ENCODE measurements at regions not wholly inside any gene's neighbourhood (a gene's known extent, or its start where the extent isn't known, plus 50 kb on each side); places are given as distances from the start of the nearest gene placed in this dataset.

DNA sequence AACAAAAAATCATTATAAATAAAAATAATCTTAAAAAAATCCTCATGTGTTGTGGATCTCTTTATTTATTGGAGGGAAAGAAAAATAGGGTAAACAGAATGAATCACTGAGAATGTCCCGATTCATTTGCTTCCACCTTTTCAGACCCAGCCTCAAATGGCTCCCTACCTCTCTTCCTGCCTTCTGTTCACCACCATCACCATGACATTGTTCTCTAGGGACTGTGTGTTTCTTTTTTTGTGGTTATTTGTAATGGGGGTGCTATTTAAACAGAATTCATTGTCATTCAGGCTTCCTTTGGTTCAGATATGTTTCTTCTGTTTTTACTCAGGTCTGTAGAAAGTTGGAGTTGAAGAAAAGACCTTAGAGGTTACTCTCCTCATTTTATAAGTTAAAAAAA lies 198.2 kb downstream of the KIF4B start:
- H3K4me3 Mint-ChIP-seq = no peak overlapping the region
- no peaks in the 10 kb centered on the region for H3K36me3 Mint-ChIP-seq (ENCODE audit: low read depth)
- no peaks in the 10 kb centered on the region for H3K27me3 Mint-ChIP-seq
- H3K9me3 Mint-ChIP-seq = no peaks in the 10 kb centered on the region
- ATAC-seq (no peak), DNase-seq (no peak)
- H3K4me1 Mint-ChIP-seq = no peaks in the 10 kb centered on the region
- no peak overlapping the region for H3K27ac Mint-ChIP-seq

DNA sequence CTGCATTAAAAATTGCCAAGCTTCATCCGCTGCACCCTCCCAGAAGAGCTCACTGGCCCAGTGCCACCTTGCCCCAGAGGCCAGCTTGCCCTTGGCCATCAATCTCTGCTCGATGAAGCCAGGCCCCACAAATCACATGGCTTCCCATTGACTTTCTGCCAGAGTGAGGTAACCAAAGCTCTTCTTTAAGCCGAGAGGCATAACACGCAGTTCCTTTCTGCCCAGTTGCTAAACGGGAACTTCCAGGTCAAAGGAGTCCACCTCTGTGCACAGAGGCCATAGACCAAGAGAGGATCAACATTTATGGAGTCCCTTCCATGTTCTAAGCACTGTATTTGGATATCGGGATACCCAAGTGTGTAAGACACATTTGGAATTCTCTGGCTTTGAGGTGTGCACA lies 208.8 kb downstream of the KIF4B start:
- DNase-seq (no peak), ATAC-seq (no peak)
- Mint-ChIP-seq H3K4me3 (no peak overlapping the region), H3K9me3 (peaks cover 3% of the 10 kb centered on the region), H3K27me3 (no peaks in the 10 kb centered on the region), H3K36me3 (ENCODE audit: low read depth) (no peaks in the 10 kb centered on the region), H3K27ac (no peak overlapping the region), H3K4me1 (no peaks in the 10 kb centered on the region)

DNA sequence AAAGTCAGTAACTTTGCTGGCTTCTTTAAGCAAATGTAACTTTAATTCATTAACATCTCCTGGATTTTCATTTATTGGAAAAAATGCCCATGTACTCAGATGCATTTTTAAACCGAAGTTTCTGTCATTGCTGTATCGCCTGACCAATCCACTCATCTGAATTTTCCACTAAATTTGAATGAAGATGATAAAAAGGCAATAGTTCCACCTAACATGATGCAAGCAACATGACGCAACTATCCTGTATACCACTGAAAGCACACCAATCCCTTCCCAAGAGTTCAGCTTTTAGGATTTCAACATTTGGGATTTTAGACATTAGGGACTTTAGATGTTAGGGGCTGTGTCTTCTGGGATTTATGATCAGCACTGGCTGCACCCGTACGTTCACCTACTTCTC lies 215.6 kb downstream of the KIF4B start:
- Mint-ChIP-seq H3K27ac (no peak overlapping the region), H3K27me3 (peaks cover 2% of the 10 kb centered on the region), H3K36me3 (ENCODE audit: low read depth) (no peaks in the 10 kb centered on the region), H3K4me1 (no peaks in the 10 kb centered on the region), H3K9me3 (peaks cover 3% of the 10 kb centered on the region), H3K4me3 (no peak overlapping the region)
- DNase-seq = no peak
- ATAC-seq = no peak

DNA sequence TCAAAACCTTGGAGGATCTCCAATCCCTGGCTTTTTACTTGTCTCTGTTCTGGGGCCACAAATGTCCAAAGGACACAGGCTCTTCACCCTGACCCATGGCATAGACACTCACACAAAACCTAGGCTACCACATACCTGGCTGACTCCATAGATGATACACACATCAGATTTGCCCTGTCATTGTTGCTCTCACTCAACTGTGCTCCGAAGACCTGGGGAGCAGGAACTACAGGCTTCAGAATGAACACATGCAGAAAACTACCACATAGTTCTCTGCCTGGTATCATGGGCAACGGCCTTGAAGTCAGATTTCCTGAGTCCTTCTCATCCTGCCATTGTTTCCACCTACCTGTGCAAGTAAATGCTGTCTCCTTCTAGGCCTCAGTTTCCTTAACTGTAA lies 226.2 kb downstream of the KIF4B start:
- no peak for ATAC-seq
- H3K27ac Mint-ChIP-seq = no peak overlapping the region

DNA sequence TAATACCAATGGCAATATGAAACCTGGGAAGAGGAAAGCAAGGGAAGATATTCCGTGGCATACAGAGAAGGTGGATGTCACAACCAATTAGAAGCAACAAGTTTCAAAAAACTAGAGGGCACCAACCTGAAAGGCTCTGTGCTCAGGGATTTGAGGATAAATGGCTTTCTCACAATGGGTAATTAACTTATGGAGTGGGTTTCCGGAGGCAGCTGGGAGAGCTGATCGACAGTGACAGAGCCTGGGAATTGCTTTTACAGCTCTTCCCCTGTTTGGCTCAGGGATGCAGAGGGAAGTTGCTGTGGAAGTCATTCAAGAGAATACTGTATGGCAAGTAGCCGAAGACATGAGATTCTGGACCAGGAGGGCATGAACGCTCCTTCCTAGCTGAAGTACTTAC lies 237.0 kb downstream of the KIF4B start:
- DNase-seq (no peak), ATAC-seq (no peak)
- H3K9me3 Mint-ChIP-seq = peaks cover 4% of the 10 kb centered on the region
- no peaks in the 10 kb centered on the region for H3K36me3 Mint-ChIP-seq (ENCODE audit: low read depth)
- H3K27me3 Mint-ChIP-seq = peaks cover 2% of the 10 kb centered on the region
- H3K27ac Mint-ChIP-seq = no peak overlapping the region
- H3K4me1 Mint-ChIP-seq = no peaks in the 10 kb centered on the region
- no peak overlapping the region for H3K4me3 Mint-ChIP-seq

More for the DNA sequence above, 226.2 kb downstream of the KIF4B start:
- no peaks in the 10 kb centered on the region for H3K27me3 Mint-ChIP-seq
- peaks cover 19% of the 10 kb centered on the region for H3K9me3 Mint-ChIP-seq
- no peaks in the 10 kb centered on the region for H3K36me3 Mint-ChIP-seq (ENCODE audit: low read depth)
- DNase-seq = no peak
- no peaks in the 10 kb centered on the region for H3K4me1 Mint-ChIP-seq
- no peak overlapping the region for H3K4me3 Mint-ChIP-seq

DNA sequence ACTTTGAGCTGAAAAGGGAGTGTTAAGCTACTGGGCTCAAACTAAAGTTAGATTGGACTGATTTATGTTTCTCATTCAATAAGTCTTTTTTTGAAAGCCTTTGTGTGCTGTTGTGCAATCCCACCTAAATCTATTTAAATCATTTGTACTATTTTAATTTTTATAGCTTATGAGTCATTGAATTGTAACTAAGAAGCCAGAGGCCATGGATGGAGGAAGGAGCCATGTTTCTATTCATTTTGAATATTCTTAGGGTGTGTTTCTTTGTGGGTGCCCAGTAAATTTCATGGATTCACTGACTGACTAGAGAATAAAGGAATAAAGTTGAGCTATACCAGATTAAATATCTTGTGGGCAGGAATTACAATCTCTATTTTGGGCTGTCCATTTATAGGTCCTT lies 238.5 kb downstream of the KIF4B start:
- Mint-ChIP-seq H3K27ac (no peak overlapping the region), H3K4me3 (no peak overlapping the region), H3K36me3 (ENCODE audit: low read depth) (no peaks in the 10 kb centered on the region), H3K27me3 (peaks cover 2% of the 10 kb centered on the region), H3K9me3 (no peaks in the 10 kb centered on the region), H3K4me1 (no peaks in the 10 kb centered on the region)
- ATAC-seq (no peak), DNase-seq (no peak)

DNA sequence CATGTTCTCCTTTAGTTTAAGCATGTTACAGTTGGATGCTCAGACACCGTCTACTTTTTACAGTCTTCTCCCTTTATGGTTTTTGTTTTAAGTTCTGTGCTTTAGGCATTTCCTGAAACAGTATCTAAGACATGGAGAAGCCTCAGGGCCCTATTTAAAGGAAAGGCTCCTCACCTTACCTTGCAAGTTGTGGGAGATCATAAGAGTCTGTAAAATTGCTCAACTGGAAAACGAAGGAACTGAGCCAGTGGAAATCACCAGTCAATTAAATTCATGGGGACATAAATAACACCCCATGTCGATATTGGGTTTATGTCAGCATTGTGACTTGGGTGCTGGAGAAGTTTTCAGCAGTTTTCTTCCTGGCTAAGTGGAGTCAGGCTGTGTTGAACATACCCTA lies 239.2 kb downstream of the KIF4B start:
- Mint-ChIP-seq H3K4me1 (no peaks in the 10 kb centered on the region), H3K27ac (no peak overlapping the region), H3K27me3 (peaks cover 2% of the 10 kb centered on the region), H3K9me3 (no peaks in the 10 kb centered on the region), H3K36me3 (ENCODE audit: low read depth) (no peaks in the 10 kb centered on the region), H3K4me3 (no peak overlapping the region)
- ATAC-seq = no peak
- no peak for DNase-seq

DNA sequence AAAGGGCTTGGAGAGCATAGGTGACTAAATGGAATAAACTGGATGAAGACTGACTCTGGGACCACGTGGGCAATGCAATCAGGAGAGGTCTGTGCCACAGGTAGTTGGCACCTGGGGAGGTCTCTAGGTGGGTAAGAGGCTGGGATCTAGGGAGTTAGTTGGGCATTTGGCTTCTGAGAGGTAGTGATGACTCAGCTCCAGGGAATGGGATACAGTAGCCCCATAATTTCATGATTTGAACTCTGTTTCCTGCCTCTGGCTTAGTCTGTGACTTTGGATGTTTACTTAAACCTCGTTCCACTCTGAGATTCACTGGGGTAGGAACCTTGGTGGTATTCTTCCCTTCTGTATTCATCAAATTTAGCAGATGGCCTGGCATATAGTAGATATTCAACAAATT lies 240.8 kb downstream of the KIF4B start:
- Mint-ChIP-seq H3K4me3 (no peak overlapping the region), H3K27ac (no peak overlapping the region), H3K36me3 (ENCODE audit: low read depth) (no peaks in the 10 kb centered on the region), H3K4me1 (no peaks in the 10 kb centered on the region), H3K27me3 (peaks cover 2% of the 10 kb centered on the region), H3K9me3 (no peaks in the 10 kb centered on the region)
- ATAC-seq (no peak), DNase-seq (no peak)

DNA sequence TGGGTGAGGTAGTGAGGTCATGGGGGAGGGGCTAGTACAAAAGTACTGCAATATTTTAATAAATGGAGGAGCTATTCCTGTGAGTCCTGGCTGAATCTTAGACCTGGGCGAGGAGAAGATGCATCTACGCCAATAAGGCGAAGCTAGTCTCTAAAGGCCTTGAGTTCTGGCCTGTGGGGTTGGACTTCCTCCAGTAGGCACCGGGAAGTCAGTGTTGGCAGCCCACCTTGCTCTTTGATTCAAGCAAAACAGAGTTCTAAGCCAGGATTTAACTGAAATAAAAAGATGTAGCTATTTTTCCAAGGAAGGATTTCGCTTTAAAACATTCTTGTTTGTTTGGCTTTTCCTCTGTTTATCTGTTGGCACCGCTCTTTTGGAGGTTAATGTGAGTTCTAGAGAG lies 244.6 kb downstream of the KIF4B start:
- no peak for ATAC-seq
- no peaks in the 10 kb centered on the region for H3K36me3 Mint-ChIP-seq (ENCODE audit: low read depth)
- no peaks in the 10 kb centered on the region for H3K27me3 Mint-ChIP-seq
- no peaks in the 10 kb centered on the region for H3K9me3 Mint-ChIP-seq
- no peaks in the 10 kb centered on the region for H3K4me1 Mint-ChIP-seq
- DNase-seq = no peak
- no peak overlapping the region for H3K4me3 Mint-ChIP-seq
- no peak overlapping the region for H3K27ac Mint-ChIP-seq

DNA sequence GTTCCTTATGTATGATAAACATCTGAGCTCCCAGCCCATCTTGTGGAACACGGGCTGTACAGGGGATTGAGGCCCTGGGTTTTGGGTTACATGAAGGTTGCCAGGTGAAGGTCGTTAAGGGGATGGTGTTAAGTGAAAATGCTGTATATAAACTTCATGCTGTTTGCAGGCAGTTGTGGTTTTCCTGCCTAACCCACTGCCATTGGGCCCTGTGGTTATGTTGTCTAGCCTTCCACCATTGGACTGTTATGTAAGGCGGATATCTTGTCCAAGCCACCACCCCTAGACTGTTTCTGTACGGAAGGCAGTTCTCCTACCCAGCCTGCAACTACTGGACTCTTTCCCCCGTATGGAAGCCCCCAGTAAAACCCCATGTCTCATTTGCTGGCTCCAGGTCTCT lies 246.1 kb downstream of the KIF4B start:
- Mint-ChIP-seq H3K27me3 (no peaks in the 10 kb centered on the region), H3K4me3 (no peak overlapping the region), H3K27ac (no peak overlapping the region), H3K36me3 (ENCODE audit: low read depth) (no peaks in the 10 kb centered on the region), H3K4me1 (no peaks in the 10 kb centered on the region), H3K9me3 (no peaks in the 10 kb centered on the region)
- no peak for DNase-seq
- ATAC-seq = no peak

- Mint-ChIP-seq H3K36me3 (ENCODE audit: low read depth) (no peaks in the 10 kb centered on the region), H3K4me3 (no peak overlapping the region), H3K9me3 (no peaks in the 10 kb centered on the region), H3K27ac (no peak overlapping the region), H3K4me1 (no peaks in the 10 kb centered on the region), H3K27me3 (no peaks in the 10 kb centered on the region)
- no peak for DNase-seq
- no peak for ATAC-seq
These were observed 247.2 kb downstream of the KIF4B start for GRCh38 chr5:155260798-155261197.

GRCh38 chr5:155263381-155263780 lies 249.8 kb downstream of the KIF4B start:
- no peaks in the 10 kb centered on the region for H3K27me3 Mint-ChIP-seq
- no peak for ATAC-seq
- no peaks in the 10 kb centered on the region for H3K9me3 Mint-ChIP-seq

GRCh38 chr5:155264809-155265208 lies 251.3 kb downstream of the KIF4B start:
- DNase-seq (no peak), ATAC-seq (no peak)
- no peaks in the 10 kb centered on the region for H3K4me1 Mint-ChIP-seq
- no peaks in the 10 kb centered on the region for H3K36me3 Mint-ChIP-seq (ENCODE audit: low read depth)
- H3K27me3 Mint-ChIP-seq = no peaks in the 10 kb centered on the region
- H3K9me3 Mint-ChIP-seq = no peaks in the 10 kb centered on the region
- H3K27ac Mint-ChIP-seq = no peak overlapping the region
- no peak overlapping the region for H3K4me3 Mint-ChIP-seq

More at GRCh38 chr5:155263381-155263780, 249.8 kb downstream of the KIF4B start:
- DNase-seq = no peak
- Mint-ChIP-seq H3K4me1 (no peaks in the 10 kb centered on the region), H3K36me3 (ENCODE audit: low read depth) (no peaks in the 10 kb centered on the region), H3K4me3 (no peak overlapping the region), H3K27ac (no peak overlapping the region)

DNA sequence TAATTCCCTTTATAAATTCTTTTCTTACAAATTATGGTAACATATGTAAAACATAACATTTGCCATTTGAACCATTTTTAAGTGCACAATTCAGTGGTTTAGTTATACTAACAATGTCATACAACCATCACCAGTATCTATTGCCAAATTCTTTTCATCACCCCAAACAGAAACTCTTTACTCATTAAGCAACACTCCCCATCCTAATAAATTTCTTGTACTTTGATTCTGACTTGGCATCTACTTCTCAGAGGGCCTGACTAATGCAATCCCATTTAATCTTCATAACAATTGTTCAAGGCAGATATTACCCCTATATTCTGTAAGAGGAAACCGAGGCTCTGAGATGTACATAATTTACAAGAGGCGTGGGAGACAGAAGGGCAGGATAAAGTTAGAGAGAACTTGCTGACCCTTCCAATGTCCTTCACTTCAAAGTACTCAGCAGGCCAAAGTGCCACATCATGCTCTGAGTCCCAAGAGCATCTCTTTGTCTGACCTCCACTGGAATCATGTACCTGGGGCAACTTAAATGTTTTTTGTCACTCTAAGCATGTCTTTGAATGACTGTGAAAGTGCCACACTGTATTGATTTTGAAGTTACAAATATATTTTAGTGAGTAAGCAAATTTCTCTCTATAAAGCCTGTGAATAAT lies 255.3 kb downstream of the KIF4B start:
- DNase-seq (no peak), ATAC-seq (no peak)
- Mint-ChIP-seq H3K27ac (no peak overlapping the region), H3K27me3 (no peaks in the 10 kb centered on the region), H3K9me3 (no peaks in the 10 kb centered on the region), H3K36me3 (ENCODE audit: low read depth) (no peaks in the 10 kb centered on the region), H3K4me1 (no peaks in the 10 kb centered on the region), H3K4me3 (no peak overlapping the region)

- Mint-ChIP-seq H3K4me1 (no peaks in the 10 kb centered on the region), H3K27ac (no peak overlapping the region), H3K27me3 (no peaks in the 10 kb centered on the region), H3K9me3 (no peaks in the 10 kb centered on the region), H3K36me3 (ENCODE audit: low read depth) (no peaks in the 10 kb centered on the region), H3K4me3 (no peak overlapping the region)
- DNase-seq (no peak), ATAC-seq (no peak)
These were observed 257.2 kb downstream of the KIF4B start for GRCh38 chr5:155270725-155271124.

DNA sequence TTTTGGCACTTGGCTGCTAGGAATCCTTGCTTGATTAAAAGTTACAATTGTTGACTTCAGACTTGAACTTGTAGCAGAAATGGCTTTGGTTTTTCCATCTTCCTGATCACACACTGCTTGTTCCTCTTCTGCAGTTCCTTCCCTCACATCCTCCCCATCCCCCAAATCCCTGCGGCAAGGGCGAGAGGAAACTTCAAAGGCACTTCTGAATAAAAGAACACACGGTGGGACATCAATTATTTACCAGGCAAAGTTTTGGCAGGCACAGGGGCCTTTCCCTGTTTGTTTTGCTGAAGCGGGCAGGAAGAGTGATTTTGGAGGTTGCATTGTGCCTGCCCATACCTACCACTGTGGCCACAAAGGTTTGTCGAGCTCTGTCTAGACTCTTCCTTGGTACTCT lies 260.9 kb downstream of the KIF4B start:
- DNase-seq = no peak
- Mint-ChIP-seq H3K9me3 (no peaks in the 10 kb centered on the region), H3K4me3 (no peak overlapping the region), H3K4me1 (no peaks in the 10 kb centered on the region), H3K27me3 (no peaks in the 10 kb centered on the region), H3K27ac (no peak overlapping the region), H3K36me3 (ENCODE audit: low read depth) (no peaks in the 10 kb centered on the region)
- ATAC-seq = no peak
